SKM-1 treated with dmso at 0.1 percent for 144 hours (cell line): ENCODE measurements at regions not wholly inside any gene's neighbourhood (a gene's known extent, or its start where the extent isn't known, plus 50 kb on each side); places are given as distances from the start of the nearest gene placed in this dataset.
"Not testable (repeated sequence)": the region's sequence is repeated elsewhere in the genome, so short reads cannot be mapped to it uniquely, and the experiment has no call there.

Source experiments
- DNase-seq: peaks from one replicate; lab custom pipeline; 2025; ENCODE audit not compliant: unreplicated experiment; lab: John Stamatoyannopoulos, UW

GRCh38 chr13:99743094-99743493, 228.5 kb downstream of the ZIC5 start:
- DNase-seq: no peak

GRCh38 chr13:99741960-99742359, 229.6 kb downstream of the ZIC5 start:
- DNase-seq: no peak

- DNase-seq: no peak
Measured at GRCh38 chr13:99740251-99740979, 231.2 kb downstream of the ZIC5 start.

GRCh38 chr13:99738626-99739025, 232.9 kb downstream of the ZIC5 start:
- no peak for DNase-seq

GRCh38 chr13:99737481-99738245, 233.9 kb downstream of the ZIC5 start:
- no peak for DNase-seq

GRCh38 chr13:99736541-99736940, 235.0 kb downstream of the ZIC5 start:
- no peak for DNase-seq

- no peak for DNase-seq
Measured at GRCh38 chr13:99734013-99734693, 232.9 kb downstream of the TM9SF2 start.

- no peak for DNase-seq
Measured at GRCh38 chr13:99733346-99733745, 232.1 kb downstream of the TM9SF2 start.

- DNase-seq: no peak
Measured at GRCh38 chr13:99731747-99732146, 230.5 kb downstream of the TM9SF2 start.

GRCh38 chr13:99730403-99730802, 229.1 kb downstream of the TM9SF2 start:
- DNase-seq: no peak

- DNase-seq: no peak
Measured at GRCh38 chr13:99729745-99730144, 228.5 kb downstream of the TM9SF2 start.

GRCh38 chr13:99727651-99728050, 226.4 kb downstream of the TM9SF2 start:
- DNase-seq: not testable (repeated sequence)

- DNase-seq: no peak
Measured at GRCh38 chr13:99726282-99726894, 225.1 kb downstream of the TM9SF2 start.

- no peak for DNase-seq
Measured at GRCh38 chr13:99725644-99726043, 224.4 kb downstream of the TM9SF2 start.

GRCh38 chr13:99724633-99725517, 223.6 kb downstream of the TM9SF2 start:
- no peak for DNase-seq

GRCh38 chr13:99723878-99724277, 222.6 kb downstream of the TM9SF2 start:
- DNase-seq: no peak

- DNase-seq: no peak
Measured at GRCh38 chr13:99722931-99723330, 221.7 kb downstream of the TM9SF2 start.

- no peak for DNase-seq
Measured at GRCh38 chr13:99722338-99722818, 221.1 kb downstream of the TM9SF2 start.

GRCh38 chr13:99721606-99722337, 220.5 kb downstream of the TM9SF2 start:
- peak; percentile 32 for DNase-seq
